ENCODE measurements at regions not wholly inside any gene's neighbourhood (a gene's known extent, or its start where the extent isn't known, plus 50 kb on each side); places are given as distances from the start of the nearest gene placed in this dataset.

DNA sequence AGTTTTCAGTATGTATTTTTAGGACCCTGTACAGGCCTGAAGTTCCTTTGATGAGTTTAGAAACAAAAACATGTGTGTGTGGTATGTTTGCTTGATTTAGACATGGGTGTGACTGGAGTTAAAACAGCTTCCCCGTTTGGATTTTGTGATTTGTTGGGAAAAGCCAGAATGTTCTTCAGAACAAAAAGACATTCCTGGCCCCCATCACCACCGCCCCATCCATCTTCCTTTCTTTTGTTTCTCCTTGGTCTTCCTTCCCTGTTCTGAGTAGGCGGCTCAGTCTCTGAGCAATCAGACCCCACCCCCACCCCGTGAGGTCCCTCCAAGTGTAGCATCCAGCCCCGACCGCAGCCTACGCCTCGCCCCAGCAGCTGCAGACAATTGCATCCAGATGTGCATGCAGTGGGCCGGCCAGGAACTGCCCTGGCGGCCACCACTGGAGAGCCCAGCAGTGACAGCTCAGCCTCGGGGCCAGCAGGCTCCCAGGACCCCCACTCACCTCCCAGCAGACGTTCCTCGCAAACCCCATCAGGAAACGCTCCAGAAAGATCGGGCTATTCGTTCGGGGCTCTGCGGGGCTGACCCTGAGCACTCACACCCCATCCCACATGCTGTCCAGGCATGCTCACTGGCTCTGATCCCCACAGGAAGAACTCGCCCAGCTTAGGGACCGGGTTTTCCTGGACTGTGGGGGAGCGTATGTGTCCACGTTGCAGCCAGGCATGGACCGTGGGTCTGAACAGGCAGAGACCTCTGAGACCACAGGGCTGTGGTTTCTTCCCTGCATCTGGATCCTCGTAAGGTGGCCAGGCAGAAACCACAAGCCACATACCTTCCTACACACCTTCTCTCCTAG lies 99.8 kb upstream of the CDH5 start:
- H2AFZ ChIP-seq (replicated peaks; ENCODE audit: low read length, poor library complexity), result peak overlapping the region; percentile 88
- no peak for TF ChIP-seq FOS (IDR thresholded peaks at IDR 0.05; ENCODE audit: low read depth, low read length)
- TF ChIP-seq RAD21 (IDR thresholded peaks at IDR 0.05; ENCODE audit: low read length), result peak; percentile 22
- TF ChIP-seq CHD1 (IDR thresholded peaks at IDR 0.05; ENCODE audit: low read depth, low read length), result no peak
- TF ChIP-seq CEBPB (IDR thresholded peaks at IDR 0.05; ENCODE audit: low read depth, low read length), result no peak
- TF ChIP-seq POLR2A (IDR thresholded peaks at IDR 0.05; ENCODE audit: low read depth, low read length), result no peak
- no peak for TF ChIP-seq NFE2L2 (IDR thresholded peaks at IDR 0.05; ENCODE audit: low read depth, low read length)
- no peak for TF ChIP-seq RFX5 (IDR thresholded peaks at IDR 0.05; ENCODE audit: low read depth, low read length)
- TF ChIP-seq BHLHE40 (IDR thresholded peaks at IDR 0.05; ENCODE audit: low read depth, low read length), result peak; percentile 34; the same call in 1 of the 2 replicates
- no peak for TF ChIP-seq MXI1 (IDR thresholded peaks at IDR 0.05; ENCODE audit: borderline replicate concordance, low read depth, low read length)
- TF ChIP-seq, protein P1, sequence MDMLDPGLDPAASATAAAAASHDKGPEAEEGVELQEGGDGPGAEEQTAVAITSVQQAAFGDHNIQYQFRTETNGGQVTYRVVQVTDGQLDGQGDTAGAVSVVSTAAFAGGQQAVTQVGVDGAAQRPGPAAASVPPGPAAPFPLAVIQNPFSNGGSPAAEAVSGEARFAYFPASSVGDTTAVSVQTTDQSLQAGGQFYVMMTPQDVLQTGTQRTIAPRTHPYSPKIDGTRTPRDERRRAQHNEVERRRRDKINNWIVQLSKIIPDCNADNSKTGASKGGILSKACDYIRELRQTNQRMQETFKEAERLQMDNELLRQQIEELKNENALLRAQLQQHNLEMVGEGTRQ (IDR thresholded peaks at IDR 0.05; ENCODE audit: low read depth, low read length), result no peak
- no peak for TF ChIP-seq MAFK (IDR thresholded peaks at IDR 0.05; ENCODE audit: low read depth, low read length)
- TF ChIP-seq, protein P2, sequence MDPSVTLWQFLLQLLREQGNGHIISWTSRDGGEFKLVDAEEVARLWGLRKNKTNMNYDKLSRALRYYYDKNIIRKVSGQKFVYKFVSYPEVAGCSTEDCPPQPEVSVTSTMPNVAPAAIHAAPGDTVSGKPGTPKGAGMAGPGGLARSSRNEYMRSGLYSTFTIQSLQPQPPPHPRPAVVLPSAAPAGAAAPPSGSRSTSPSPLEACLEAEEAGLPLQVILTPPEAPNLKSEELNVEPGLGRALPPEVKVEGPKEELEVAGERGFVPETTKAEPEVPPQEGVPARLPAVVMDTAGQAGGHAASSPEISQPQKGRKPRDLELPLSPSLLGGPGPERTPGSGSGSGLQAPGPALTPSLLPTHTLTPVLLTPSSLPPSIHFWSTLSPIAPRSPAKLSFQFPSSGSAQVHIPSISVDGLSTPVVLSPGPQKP (IDR thresholded peaks at IDR 0.05; ENCODE audit: borderline replicate concordance, low read depth, low read length), result no peak
- 0 out of 2 replicates have a peak, but pooled peaks have one; percentile 16 for TF ChIP-seq SMC3 (IDR thresholded peaks at IDR 0.05; ENCODE audit: low read depth, low read length)
- TF ChIP-seq, protein P3, sequence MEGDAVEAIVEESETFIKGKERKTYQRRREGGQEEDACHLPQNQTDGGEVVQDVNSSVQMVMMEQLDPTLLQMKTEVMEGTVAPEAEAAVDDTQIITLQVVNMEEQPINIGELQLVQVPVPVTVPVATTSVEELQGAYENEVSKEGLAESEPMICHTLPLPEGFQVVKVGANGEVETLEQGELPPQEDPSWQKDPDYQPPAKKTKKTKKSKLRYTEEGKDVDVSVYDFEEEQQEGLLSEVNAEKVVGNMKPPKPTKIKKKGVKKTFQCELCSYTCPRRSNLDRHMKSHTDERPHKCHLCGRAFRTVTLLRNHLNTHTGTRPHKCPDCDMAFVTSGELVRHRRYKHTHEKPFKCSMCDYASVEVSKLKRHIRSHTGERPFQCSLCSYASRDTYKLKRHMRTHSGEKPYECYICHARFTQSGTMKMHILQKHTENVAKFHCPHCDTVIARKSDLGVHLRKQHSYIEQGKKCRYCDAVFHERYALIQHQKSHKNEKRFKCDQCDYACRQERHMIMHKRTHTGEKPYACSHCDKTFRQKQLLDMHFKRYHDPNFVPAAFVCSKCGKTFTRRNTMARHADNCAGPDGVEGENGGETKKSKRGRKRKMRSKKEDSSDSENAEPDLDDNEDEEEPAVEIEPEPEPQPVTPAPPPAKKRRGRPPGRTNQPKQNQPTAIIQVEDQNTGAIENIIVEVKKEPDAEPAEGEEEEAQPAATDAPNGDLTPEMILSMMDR (conservative IDR thresholded peaks at IDR 0.05; ENCODE audit: low read depth, low read length), result no peak

More for the DNA sequence above, 99.8 kb upstream of the CDH5 start:
- H4K5ac ChIP-seq (ENCODE audit: low read depth, low read length), result peak overlapping the region; percentile 56
- H3K9ac ChIP-seq (ENCODE audit: low read depth, low read length), result peak overlapping the region; percentile 23; the same call in 1 of the 2 replicates
- H2BK15ac ChIP-seq (ENCODE audit: low read depth, low read length), result peak overlapping the region; percentile 99
- peak overlapping the region; percentile 94 for H3K23ac ChIP-seq (ENCODE audit: low read depth, low read length)
- intact Hi-C loops (cut with micrococcal nuclease) (loop anchor here (2.0 to 5.0 kb wide), 7 partner anchors 74 to 1144 kb away; partner anchors contain the start of gene CDH11), dilution Hi-C loops (cut with HindIII; ENCODE audit: low sequenced_read_pairs, unreplicated experiment) (no loop called here), in situ Hi-C loops (cut with MboI; ENCODE audit: low sequenced_read_pairs) (no loop called here)
- CTCF ChIA-PET, result interaction anchor here (0.7 to 1.9 kb wide), 3 partner anchors 12 to 331 kb away, joined by 3 to 4 read pairs (median 3); no protein-coding TSS in a partner anchor
- peak overlapping the region; percentile 98 for H3K4ac ChIP-seq (ENCODE audit: low read depth, low read length)
- no peaks in the 10 kb centered on the region for H3K27me3 ChIP-seq (ENCODE audit: control insufficient read depth, insufficient read depth, low read length)
- H2BK20ac ChIP-seq (ENCODE audit: low read depth, low read length), result peak overlapping the region; percentile 98
- no peaks in the 10 kb centered on the region for H4K20me1 ChIP-seq (ENCODE audit: insufficient read depth, low read length)
- peak overlapping the region; percentile 95 for H2AK5ac ChIP-seq (ENCODE audit: low read depth, low read length)
- peak overlapping the region; percentile 69 to 94 for H4K8ac ChIP-seq (ENCODE audit: low read depth in 2 of 2, low read length in 2 of 2)
- H3K9me3 ChIP-seq (ENCODE audit: control insufficient read depth, insufficient read depth, low read length), result no peaks in the 10 kb centered on the region
- no peak overlapping the region for H3K4me3 ChIP-seq (ENCODE audit: insufficient read depth, low read depth, low read length)
- H3K56ac ChIP-seq (ENCODE audit: extremely low read depth, insufficient read depth, low read length), result peak overlapping the region; percentile 73; the same call in 1 of the 2 replicates
- H3K18ac ChIP-seq (ENCODE audit: low read depth, low read length), result peak overlapping the region; percentile 70
- no TSS peak for BruUV-seq (replicated peaks)
- H2BK120ac ChIP-seq (ENCODE audit: low read depth, low read length), result peak overlapping the region; percentile 98
- peak overlapping the region; percentile 14 for H3K4me2 ChIP-seq (ENCODE audit: low read depth, low read length)
- H2AK9ac ChIP-seq (replicated peaks; ENCODE audit: low read depth, low read length, poor library complexity), result peak overlapping the region; percentile 83
- no peaks in the 10 kb centered on the region for H3K79me1 ChIP-seq (ENCODE audit: low read depth in 1 of 2, low read length in 2 of 2)
- WGBS, 2 experiments (ENCODE audit: extremely low coverage in 2 of 2, insufficient read length in 1 of 2), result 6% methylated on average over 12 of the region's 24 CpGs; no CpG with 5 or more reads in 1 of the 2 experiments
- H3K36me3 ChIP-seq (ENCODE audit: control insufficient read depth, insufficient read depth, low read length), result no peaks in the 10 kb centered on the region
- H3K14ac ChIP-seq (replicated peaks; ENCODE audit: low read depth, low read length), result peak overlapping the region; percentile 83
- POLR2A ChIA-PET (ENCODE audit: unreplicated experiment), result no interaction called here
- peak overlapping the region; percentile 96 for H4K91ac ChIP-seq (ENCODE audit: insufficient read depth, low read depth, low read length)
- H3K27ac ChIP-seq (ENCODE audit: insufficient read depth, low read length), result peak overlapping the region; percentile 68
- peaks cover 31% of the 10 kb centered on the region for H3K4me1 ChIP-seq (ENCODE audit: control insufficient read depth, insufficient read depth, low read length)
- H2BK5ac ChIP-seq (ENCODE audit: low read depth, low read length, poor library complexity, severe bottlenecking), result peak overlapping the region; percentile 17
- DNase-seq (peak; percentile 90), ATAC-seq (ENCODE audit: low read depth) (peak; percentile 57)
- H3K9me1 ChIP-seq (ENCODE audit: insufficient read depth, low read length), result peaks cover 17% of the 10 kb centered on the region
